HT-29 (cell line): ENCODE measurements at regions not wholly inside any gene's neighbourhood (a gene's known extent, or its start where the extent isn't known, plus 50 kb on each side); places are given as distances from the start of the nearest gene placed in this dataset.
"Not testable (repeated sequence)": the region's sequence is repeated elsewhere in the genome, so short reads cannot be mapped to it uniquely, and the experiment has no call there.

ENCODE experiments used
- DNase-seq: peaks from one replicate; pipeline ENCODE4 v3.0.0-alpha.2; 2015; ENCODE audit warnings: low spot score

DNA sequence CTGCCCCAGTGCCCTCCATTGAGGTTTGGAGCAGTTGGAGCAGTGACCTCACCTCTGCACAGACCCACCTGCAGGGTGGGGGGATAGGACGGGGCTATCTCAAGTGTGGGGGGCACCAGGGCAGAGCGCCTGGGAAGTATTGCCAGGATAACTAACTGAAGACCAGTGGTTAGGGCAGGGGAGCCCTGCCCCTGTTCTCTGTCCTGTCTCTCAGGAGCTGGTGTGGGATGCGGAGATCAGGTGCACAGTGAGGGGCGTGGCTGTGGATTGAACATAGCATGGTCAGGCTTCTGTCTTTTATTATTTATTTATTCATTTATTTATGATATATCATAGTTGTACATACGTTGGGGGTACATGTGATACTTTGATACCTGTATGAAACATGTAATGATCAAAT is 256.6 kb downstream of the GADD45G start:
- not testable (repeated sequence) for DNase-seq

DNA sequence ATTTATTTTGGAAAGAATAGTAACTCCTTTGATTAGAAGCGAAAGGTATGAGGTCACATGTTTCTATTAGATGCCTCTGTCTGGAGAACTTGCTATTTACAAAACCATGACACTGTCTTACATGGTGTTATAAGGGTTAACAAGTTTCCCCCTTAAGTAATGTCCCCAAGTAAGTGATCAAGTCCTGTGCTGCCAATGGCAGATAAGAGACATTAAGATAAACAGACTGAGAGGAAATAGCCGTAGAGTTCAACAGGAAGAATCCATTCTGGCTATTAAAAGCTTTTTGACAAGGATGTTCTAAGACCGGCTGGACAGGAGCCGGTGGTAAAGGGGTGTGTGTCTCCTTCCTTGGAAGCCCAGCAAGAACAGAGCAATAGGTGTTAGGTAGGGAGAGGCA is 257.5 kb downstream of the GADD45G start:
- no peak for DNase-seq

DNA sequence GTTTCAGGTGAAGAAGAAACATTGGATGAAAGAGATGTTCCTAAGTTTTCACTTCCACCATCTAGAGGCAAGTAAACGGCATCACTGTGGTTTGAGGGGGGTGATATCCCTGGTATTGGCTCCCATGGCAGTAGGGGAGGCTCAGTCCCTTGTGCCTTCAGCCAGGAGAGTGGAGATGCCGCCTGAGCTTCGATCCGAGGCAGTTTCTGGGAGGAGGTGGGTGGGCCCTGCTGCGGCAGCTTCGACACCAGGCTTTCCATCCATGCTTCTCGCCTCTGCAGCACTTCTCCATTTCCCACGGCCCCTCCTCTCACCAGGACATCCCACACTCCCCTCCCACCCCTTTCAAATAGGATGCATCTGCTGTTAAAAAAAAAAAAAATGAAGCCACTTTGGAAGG is 258.3 kb downstream of the GADD45G start:
- DNase-seq, result no peak

DNA sequence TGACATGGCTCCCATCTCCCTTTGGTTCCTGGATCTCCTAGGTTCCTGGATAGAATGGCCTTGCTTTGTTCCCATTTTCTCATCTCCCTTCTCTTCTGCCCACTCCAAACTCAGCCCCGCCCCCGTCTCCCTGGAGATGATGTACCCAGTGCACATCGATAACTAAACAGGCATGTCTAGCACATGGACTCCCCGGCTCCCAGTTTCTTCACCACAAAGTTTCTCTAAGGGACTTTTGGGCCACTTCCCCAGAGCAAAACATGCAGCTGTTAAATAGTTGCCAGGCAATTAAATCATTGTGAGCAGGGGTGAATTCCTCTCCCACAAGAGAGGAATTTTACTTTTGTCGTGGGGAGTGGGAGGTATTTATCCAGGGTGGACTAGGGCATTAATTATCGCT is 259.0 kb downstream of the GADD45G start:
- DNase-seq, result no peak

DNA sequence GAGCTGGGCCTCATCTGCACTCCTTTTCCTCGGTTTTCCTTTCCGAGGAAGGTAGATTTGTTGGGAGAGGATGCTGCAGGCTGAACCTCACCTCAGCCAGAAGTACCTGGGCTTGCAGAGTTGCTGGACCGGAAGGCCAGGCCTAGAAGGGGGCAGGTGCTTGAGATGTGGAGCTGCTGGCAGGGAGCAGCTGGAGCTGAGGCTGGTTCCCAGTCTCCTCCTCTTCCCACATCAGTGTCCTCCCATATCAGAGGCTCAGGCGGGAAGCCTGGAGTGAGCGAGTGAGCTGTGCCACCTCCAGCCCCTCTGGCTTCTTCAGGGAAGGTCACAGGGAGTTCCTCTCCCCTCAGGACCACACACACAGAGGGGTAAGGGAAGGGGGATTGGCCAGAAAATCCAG is 259.4 kb downstream of the GADD45G start:
- no peak for DNase-seq

DNA sequence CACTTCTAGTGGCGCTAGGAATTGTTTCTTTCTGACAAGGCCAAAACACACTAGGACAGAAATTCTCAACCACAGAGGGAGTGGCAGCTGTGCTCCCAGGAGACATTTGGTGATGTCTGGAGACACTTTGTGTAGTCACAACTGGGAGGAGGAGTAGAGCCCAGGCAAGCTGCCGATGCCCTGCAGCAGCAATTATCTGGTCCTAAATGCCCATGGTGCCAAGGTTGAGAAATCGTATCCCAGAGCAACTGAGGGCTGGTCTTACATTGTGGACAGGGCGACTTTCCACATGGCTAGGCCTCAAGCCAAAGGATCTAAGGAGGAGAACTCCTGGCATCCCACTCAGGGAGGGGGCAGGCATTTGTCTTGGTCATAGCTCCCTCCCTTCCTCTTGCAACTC is 259.9 kb downstream of the GADD45G start:
- DNase-seq, result no peak

DNA sequence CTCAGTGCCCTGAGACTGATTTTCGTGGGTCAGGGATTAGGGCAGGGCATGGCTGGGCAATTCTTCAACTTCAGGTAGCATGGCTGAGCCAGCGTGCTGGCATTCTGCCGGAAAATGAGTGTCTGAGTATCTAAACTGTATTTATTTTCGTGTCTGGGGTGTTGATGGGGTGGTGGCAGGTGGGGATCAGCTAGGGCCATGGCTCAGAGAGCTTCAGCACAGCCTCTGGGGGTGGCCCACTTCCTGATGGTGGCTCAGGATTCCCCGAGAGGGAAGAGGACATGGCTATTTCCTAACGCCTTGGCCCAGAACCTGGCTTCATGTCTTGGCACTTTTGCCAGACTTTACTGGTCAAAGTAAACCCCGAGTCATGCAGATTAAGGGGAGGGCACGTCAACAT is 260.5 kb downstream of the GADD45G start:
- DNase-seq, result no peak

DNA sequence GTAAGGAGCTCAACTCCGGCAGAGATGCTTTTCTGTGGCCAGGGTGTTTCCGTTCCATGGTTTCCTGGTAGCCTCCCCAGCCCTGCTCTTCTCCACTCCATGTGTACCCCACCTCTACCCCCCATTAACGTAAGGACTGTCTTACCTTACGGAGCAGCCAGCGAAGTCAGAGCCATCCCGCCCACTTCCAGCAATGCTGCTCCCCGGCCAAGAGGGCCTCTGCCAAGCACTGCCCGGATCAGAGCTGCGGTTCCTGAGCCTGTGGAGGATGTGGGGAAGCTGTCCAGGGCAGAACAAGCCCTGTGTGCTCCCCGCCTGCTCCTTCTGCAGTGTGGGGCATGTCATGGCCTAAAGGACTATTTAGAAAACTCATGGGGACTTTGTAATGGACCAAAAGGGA is 261.2 kb downstream of the GADD45G start:
- DNase-seq, result no peak

DNA sequence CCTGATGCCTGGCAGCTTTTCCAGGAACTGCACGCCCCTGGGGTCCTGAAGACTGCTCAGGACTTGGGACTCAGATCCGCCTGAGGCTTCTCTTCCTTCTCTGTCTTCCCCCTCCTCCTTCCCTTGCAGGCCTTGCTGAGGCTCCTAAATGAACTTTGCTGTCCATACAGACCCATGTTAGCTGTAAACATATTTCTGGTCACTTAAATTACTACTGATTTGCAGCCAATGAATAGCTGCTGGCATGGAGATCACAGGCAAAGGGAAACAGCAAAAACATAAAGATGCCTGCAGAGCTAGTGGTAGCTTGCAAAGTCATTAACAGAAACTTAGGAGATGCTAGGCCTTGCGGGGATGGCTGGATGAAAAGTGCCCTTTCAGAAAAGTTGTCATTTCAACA is 261.9 kb downstream of the GADD45G start:
- DNase-seq, result no peak

DNA sequence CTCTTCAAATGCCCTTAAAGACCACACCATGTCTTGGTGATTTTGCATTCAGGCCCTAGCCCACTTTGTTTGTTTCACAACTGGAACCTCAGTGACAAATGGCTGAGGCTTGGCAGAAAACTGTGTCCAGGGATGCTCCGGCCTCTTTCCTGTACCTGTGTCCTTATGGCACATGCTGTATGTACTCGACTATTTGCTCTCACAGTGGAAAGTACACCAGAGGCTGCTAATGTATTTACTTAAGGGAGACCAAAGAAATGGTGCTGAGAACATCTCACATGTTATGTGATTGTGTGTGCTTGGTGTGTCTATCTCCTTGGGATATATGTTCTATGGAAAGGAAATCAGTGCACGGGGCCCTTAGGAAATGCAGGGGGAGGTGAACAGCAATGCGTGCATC is 263.3 kb downstream of the GADD45G start:
- DNase-seq, result no peak

DNA sequence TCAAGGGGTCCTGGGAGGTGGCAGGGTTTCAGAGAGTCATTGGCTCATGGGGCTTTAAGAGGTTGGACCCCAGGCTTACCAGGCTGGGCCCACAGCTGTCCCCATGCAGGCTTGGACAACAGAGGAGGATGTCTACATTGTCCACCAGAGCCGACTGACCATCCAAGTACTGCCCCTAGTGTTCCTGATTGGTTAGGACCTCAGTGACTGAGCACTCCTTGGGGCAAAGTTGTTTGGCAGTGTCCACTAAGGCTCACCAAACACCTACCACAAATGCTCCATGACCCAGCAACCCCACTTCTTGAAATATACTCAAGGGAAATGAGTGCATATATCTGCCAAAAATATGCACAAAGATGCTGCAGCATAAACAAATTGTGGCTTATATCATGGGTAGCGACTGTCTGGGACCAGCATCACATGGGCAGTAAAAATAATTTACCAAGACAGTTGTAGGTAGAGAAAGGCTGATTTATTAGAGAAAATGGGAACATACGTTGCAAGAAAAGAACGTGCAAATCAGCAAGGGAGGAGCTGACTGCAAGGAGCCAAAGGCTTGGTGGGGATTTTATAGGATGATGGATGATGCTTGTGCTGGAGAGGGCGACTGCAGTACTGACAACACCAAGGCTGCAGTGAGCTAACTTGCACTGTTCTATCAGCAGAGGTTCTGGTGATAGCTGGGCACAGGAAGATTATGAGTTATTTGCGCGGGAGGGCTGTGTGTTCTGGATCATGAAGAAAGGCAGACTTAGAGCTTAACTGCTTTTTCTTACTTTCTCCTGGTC is 265.2 kb downstream of the GADD45G start:
- DNase-seq, result no peak

DNA sequence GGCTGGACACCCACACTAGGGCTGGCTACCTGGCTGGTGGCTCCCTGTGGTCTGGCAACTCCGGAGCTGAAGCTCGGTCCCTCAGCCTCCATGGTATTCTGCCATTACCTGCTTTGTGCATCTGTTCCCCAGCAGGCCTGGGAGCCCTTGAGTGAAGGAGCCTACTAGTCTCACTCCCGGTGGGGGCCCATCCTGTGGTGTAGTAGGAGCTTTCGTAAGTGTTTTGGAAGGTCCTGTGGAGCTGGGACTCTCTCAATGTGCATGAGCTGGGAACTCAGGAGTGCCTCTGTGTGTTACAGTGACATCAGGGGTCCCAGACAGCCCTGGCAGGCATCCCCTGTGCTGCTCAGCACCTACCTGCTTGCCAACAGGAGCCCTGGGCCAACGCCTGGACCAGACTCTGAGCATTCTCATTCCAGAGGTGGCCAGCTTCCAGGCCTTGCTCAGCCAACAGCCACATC is 267.1 kb downstream of the GADD45G start:
- DNase-seq, result no peak

DNA sequence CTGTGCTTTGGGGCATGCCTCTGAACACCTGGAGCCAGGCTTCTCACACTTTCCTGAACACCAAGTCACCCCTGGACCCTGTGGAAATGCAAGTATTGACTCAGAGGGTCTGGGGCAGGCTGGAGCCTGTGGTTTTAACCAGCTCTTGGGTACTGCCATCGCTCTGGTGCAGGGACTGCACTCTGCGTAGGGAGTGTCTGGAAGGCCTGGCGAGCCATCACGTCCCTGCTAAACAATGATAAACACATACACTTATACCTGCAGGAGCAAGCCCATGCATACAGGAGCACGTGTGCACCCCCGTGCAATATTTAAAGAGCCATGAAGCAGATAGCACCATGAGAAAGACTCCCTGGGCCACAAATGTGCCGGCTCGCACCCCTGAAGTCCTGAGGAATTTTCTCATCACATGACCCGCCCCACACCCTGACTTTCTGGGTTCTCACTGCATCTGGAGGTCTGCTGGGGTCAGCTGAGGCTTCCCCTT is 267.7 kb downstream of the GADD45G start:
- no peak for DNase-seq

DNA sequence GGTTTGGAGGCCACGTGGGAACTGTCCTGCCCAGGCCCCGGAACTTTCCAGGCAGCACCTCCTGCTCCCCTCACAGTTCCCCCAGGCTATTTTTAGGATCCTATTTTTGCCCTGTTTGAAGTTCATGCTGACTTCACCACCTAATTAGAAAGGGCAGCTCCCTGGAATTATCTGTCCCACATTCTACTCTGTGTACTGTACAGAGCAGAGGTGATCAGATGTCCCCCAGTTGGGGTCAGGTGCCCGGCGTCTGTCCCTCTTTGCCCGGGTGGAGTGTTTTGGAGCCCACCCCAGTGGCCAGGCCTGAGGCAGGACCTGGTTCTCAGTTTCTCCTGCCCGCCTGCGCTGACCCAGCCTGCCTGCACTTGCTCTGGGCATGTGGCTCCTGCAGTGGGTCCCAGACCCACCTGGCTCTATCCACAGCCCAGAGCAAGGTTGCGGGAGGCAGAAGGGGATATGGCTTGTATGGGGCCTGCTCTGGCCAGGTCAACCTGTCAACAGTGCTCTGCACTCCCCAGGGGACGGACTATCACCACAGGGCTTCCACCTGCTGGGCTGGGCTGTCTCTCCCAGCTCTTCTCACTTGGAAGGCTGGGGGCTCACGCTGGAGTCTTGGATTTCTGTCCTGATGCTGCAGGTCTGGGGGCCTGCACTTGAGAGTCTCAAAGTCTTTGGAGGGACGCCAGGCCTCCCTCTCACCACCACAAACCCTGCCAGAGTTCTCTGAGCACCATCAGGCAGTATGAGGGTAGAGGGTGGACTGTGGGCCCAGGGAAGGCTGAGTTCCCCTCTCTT is 268.3 kb downstream of the GADD45G start:
- DNase-seq, result no peak

DNA sequence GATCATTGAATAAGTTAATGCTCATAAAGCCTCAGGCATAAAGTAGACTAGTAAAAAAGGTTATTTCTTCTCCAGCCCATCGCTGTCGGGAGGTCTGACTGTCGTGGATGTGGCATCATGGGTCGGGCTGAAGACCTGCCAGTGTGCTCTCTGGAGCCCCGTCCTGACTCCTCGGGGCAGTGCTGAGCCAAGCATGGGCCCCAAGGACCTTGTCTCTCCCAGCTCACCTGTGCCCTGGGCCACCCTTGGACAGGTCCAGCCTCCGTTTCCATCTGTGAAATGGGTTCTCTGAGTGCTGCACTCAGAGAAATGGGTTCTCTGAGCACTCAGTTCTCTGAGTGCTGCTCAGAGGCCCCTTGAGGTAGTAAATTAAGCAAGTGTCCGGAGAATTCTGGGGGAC is 269.0 kb downstream of the GADD45G start:
- DNase-seq, result no peak

DNA sequence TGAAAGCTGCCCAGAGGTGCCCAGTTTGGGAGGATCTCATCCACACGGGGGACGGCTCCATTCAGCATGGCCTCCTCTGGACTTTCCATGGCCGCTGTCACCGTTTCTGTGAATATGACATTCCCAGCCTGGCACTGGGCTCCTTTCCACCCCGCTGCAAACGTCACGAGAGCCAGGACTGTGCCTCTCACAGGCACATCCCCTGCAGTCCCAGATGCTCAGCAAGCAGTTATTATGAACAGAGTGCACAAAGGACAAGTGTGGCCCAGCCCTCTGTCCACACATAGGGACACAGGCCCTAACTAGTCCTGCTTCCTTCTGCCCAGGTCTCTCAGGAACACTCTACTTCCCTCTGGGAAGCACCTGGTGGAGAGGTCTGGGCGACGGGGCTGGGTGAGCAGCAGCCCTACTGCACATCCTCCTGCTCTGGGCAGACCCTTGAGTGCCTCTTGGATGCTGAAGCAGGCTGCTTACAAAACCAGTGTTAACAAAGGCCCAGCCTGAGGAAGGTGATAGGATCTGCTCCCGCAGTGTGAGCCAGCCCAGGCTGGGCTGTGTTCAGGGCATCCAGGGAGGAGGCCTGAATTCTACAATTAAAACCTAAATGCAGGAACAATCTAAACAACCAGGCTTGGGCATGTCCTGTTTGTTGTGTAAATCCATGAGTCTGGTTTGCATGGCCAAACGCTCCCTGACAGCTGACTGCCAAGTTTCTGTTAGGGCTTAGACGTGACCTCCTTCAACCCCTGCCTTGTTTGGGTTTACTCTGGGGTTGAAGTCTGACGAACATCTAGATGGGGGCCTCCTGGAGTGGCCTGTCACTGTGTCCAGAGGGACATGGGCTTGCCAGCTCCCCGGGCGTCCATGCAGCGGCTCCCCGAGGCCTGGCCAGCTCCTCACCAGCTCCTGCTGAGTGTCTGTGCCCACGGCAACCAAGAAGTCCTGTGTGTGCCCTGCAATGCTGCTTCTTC is 269.8 kb downstream of the GADD45G start:
- no peak for DNase-seq

DNA sequence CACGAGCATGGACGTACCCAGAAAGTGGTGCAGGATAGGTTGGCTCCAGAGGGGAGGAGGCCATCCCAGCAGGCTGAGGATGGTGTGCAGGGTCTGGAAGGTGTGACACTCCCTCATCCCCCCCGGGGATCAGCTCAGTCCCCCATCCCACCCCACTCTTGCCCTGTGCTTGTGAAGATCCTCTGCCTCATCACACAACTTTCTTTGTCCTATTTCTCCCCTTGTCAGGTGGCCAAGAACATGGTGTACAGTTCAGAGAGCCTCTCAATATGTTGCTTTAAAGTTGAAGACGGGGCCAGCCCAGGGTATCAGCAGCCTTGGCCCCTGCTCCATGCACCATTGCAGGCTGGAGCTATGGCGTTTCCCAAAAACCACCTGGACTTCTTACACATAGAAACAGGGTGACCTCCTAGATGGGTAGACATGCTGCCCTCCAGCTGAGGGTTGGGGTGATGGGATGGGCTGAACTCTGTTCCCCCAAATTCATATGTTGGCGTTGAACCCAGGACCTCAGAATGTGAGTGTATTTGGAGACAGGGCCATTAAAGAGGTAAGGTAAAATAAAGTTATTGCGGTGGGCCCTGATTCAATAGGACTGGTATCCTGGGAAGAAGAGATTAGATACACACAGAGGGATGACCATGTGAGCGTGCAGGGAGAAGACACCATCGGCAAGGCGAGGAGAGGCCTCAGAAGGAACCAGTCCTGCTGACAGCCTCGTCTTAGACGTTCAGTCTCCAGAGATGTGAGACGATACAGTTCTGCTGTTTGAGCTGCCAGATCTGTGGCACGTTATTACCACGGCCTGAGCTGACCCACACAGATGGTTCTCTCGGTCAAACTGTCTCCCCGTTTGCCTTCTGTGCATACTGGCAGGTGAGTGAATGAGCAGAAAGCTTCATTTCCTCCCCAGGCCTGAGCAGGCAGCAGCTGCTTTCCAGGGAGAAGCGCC is 272.5 kb downstream of the GADD45G start:
- DNase-seq, result no peak

DNA sequence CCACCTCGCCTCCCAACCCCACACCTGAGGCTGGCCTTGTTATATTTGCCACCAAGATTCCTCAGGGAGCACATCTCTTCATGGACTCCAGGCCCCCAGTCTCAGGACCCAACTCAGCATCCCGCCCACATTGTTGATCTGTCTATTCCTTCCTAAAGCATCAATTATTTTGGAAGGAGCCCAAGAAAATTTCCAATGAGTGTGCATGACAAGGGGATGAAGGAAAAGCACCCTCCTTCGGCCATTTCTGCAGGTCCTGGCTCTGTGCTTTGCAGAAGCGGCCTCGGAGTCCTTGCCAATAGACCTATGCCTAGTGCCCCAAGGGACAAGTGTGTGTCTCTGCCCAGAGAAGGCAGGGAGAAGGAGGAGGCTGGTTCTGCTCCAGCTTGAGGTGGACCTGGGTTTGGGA is 273.2 kb downstream of the GADD45G start:
- no peak for DNase-seq

DNA sequence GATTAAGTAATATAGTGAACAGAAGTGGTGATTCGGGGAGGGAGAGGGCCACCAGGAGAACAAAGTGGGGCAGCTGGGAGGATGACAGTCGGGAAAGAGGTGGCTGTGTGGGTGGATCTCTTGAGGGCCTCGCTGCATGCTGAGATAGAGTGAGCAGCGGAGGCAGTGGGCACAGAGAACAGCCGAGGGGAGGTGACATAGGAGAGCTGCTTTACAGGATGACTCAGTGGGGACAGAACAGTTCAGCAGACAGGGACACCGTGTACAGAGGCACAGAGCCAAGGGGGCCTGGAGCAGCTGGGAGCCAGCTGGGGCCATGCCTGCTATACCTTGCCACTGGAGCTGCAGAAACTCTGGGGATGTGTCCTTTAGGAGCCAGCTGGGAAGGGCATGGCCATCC is 273.9 kb downstream of the GADD45G start:
- DNase-seq, result no peak

DNA sequence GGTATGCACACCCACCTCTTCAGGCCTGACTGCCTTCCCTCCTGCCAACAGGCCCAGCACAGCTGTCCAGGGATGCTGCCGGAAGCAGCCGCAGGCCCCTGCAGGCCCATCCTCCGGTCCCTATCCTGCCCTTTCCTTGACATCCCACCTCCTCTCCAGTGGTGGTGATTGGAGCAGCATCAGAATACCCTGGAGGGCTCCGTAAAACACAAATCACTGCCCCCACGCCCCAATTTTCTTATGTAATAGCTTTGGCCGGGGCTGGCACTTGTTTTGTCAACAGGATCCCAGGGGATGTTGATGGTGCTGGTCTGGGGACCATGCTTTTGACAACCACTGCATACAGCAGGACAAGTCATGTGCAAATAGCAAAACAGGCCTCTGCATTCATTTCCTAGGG is 274.5 kb downstream of the GADD45G start:
- no peak for DNase-seq

DNA sequence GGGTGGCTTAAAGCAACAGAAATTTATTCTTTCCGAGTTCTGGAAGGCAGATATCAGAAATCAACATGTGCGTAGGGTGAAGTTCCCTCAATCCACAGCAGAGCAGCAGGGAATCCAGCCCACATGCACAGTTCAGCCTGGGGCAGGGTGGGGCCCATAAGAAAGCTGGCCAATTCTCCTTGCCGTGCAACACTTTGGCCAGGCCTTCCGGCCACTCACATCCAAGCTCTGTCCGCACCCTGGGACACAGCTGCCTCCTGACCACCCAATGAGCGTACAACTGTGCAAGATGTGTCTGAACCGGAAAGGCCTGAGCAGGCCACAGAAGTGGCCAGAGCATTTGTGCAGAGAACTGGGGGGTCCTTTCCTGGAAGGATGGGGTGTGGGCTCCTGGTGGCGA is 274.9 kb downstream of the GADD45G start:
- no peak for DNase-seq
